GM23248 (cell line): ENCODE measurements at regions not wholly inside any gene's neighbourhood (a gene's known extent, or its start where the extent isn't known, plus 50 kb on each side); places are given as distances from the start of the nearest gene placed in this dataset.

Experiments used
- EZH2 ChIP-seq: fragments of 200-600 bp; sonication (generic); IDR thresholded peaks from 2 replicates; pipeline ENCODE4 v1.6.1; 2018; ENCODE audit warnings: antibody characterized with exemption, mild to moderate bottlenecking; ENCODE audit not compliant: insufficient read depth, poor library complexity, severe bottlenecking
- EZH2phosphoT487 ChIP-seq: fragments of 200-600 bp; sonication (generic); IDR thresholded peaks from 2 replicates; pipeline ENCODE4 v1.6.1; 2018; ENCODE audit warnings: antibody characterized with exemption, moderate library complexity, mild to moderate bottlenecking, low read depth; ENCODE audit not compliant: insufficient read depth

GRCh38 chr1:175878775-175879174 lies 135.4 kb upstream of the TNR start:
- TF ChIP-seq EZH2phosphoT487 (no peak), EZH2 (no peak)
